Hepatocyte (in vitro differentiated cells): ENCODE measurements at regions not wholly inside any gene's neighbourhood (a gene's known extent, or its start where the extent isn't known, plus 50 kb on each side); places are given as distances from the start of the nearest gene placed in this dataset.

Source experiments
- DNase-seq: peaks from one replicate; pipeline ENCODE4 v3.0.0-alpha.2; 2016; ENCODE audit warnings: low spot score
- H2AFZ ChIP-seq: fragments of 200-600 bp; sonication (generic); 2 replicates; pipeline ENCODE4 v1.6.0; 2016; ENCODE audit warnings: antibody characterized with exemption, mild to moderate bottlenecking
- H3K27ac ChIP-seq: fragments of 200-600 bp; sonication (generic); 2 replicates; pipeline ENCODE4 v1.5.1; 2016; ENCODE audit warnings: mild to moderate bottlenecking
- H3K27me3 ChIP-seq: fragments of 200-600 bp; sonication (generic); 2 replicates; pipeline ENCODE4 v1.6.1; 2016
- H3K36me3 ChIP-seq: fragments of 200-600 bp; sonication (generic); replicated peaks from 2 replicates; pipeline ENCODE4 v1.5.1; 2016; ENCODE audit warnings: low read depth; ENCODE audit not compliant: insufficient read depth
- H3K4me1 ChIP-seq: fragments of 200-600 bp; sonication (generic); 2 replicates; pipeline ENCODE4 v1.5.1; 2016; ENCODE audit warnings: mild to moderate bottlenecking, moderate library complexity; ENCODE audit not compliant: insufficient read depth
- H3K4me2 ChIP-seq: fragments of 200-600 bp; sonication (generic); 2 replicates; pipeline ENCODE4 v1.6.0; 2016
- H3K4me3 ChIP-seq: fragments of 200-600 bp; sonication (generic); 2 replicates; pipeline ENCODE4 v1.5.1; 2016; ENCODE audit warnings: mild to moderate bottlenecking
- H3K79me2 ChIP-seq: fragments of 200-600 bp; sonication (generic); 2 replicates; pipeline ENCODE4 v1.6.0; 2017; ENCODE audit warnings: mild to moderate bottlenecking
- H3K9me2 ChIP-seq: fragments of 200-600 bp; sonication (generic); replicated peaks from 2 replicates; pipeline ENCODE4 v1.6.0; 2017; ENCODE audit warnings: mild to moderate bottlenecking; ENCODE audit not compliant: insufficient read depth
- H3K9me3 ChIP-seq: fragments of 200-600 bp; sonication (generic); 2 replicates; pipeline ENCODE4 v1.5.1; 2016; ENCODE audit warnings: low read depth, mild to moderate bottlenecking
- H4K20me1 ChIP-seq: fragments of 200-600 bp; sonication (generic); 2 replicates; pipeline ENCODE4 v1.6.0; 2016; ENCODE audit warnings: mild to moderate bottlenecking; ENCODE audit not compliant: insufficient read depth, poor library complexity, severe bottlenecking
- EZH2 ChIP-seq: fragments of 200-600 bp; sonication (generic); IDR thresholded peaks from 2 replicates; pipeline ENCODE4 v1.6.1; 2016; ENCODE audit warnings: antibody characterized with exemption, mild to moderate bottlenecking, borderline replicate concordance
- EZH2phosphoT487 ChIP-seq: fragments of 200-600 bp; sonication (generic); IDR thresholded peaks from one replicate; pipeline ENCODE4 v1.6.1; 2018; ENCODE audit warnings: antibody characterized with exemption, mild to moderate bottlenecking, low read depth, moderate library complexity; ENCODE audit not compliant: unreplicated experiment, severe bottlenecking
- WGBS: methylation state at CpG from one replicate; pipeline ENCODE4 v1.1.6; 2016; ENCODE audit warnings: low lambda C conversion rate; ENCODE audit errors: missing lambda C conversion rate; 5-methylcytosine and 5-hydroxymethylcytosine counted together
- TF ChIP-seq, protein P1 (sequence below): fragments of 200-600 bp; sonication (generic); IDR thresholded peaks from 2 replicates; pipeline ENCODE4 v1.5.1; 2016; ENCODE audit warnings: antibody characterized with exemption, mild to moderate bottlenecking; ENCODE audit not compliant: poor library complexity

GRCh38 chrX:141641138-141641537 lies 51.6 kb downstream of the SPANXA2 start:
- TF ChIP-seq, protein P1, sequence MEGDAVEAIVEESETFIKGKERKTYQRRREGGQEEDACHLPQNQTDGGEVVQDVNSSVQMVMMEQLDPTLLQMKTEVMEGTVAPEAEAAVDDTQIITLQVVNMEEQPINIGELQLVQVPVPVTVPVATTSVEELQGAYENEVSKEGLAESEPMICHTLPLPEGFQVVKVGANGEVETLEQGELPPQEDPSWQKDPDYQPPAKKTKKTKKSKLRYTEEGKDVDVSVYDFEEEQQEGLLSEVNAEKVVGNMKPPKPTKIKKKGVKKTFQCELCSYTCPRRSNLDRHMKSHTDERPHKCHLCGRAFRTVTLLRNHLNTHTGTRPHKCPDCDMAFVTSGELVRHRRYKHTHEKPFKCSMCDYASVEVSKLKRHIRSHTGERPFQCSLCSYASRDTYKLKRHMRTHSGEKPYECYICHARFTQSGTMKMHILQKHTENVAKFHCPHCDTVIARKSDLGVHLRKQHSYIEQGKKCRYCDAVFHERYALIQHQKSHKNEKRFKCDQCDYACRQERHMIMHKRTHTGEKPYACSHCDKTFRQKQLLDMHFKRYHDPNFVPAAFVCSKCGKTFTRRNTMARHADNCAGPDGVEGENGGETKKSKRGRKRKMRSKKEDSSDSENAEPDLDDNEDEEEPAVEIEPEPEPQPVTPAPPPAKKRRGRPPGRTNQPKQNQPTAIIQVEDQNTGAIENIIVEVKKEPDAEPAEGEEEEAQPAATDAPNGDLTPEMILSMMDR: no peak
- no peaks in the 10 kb centered on the region for H3K4me1 ChIP-seq
- 84% methylated on average over 6 of the region's 6 CpGs for WGBS
- no peaks in the 10 kb centered on the region for H3K79me2 ChIP-seq
- no peak overlapping the region for H3K4me2 ChIP-seq
- DNase-seq: no peak
- H3K36me3 ChIP-seq: no peaks in the 10 kb centered on the region
- H3K27ac ChIP-seq: no peak overlapping the region
- no peak overlapping the region for H2AFZ ChIP-seq
- H3K27me3 ChIP-seq: no peaks in the 10 kb centered on the region
- no peaks in the 10 kb centered on the region for H4K20me1 ChIP-seq
- no peak overlapping the region for H3K4me3 ChIP-seq
- H3K9me3 ChIP-seq: no peaks in the 10 kb centered on the region
- H3K9me2 ChIP-seq: no peaks in the 10 kb centered on the region

- TF ChIP-seq, protein P1: no peak
- TF ChIP-seq EZH2 (no peak), EZH2phosphoT487 (no peak)
- H3K27ac ChIP-seq: no peak overlapping the region
- peak overlapping the region; percentile 16 for H3K4me2 ChIP-seq
- H4K20me1 ChIP-seq: no peaks in the 10 kb centered on the region
- H3K4me1 ChIP-seq: no peaks in the 10 kb centered on the region
- no peak overlapping the region for H3K4me3 ChIP-seq
- 51% methylated on average over 3 of the region's 3 CpGs for WGBS
- no peaks in the 10 kb centered on the region for H3K79me2 ChIP-seq
- H3K9me3 ChIP-seq: no peaks in the 10 kb centered on the region
- no peaks in the 10 kb centered on the region for H3K27me3 ChIP-seq
- DNase-seq: no peak
- H2AFZ ChIP-seq: no peak overlapping the region
- no peaks in the 10 kb centered on the region for H3K9me2 ChIP-seq
- H3K36me3 ChIP-seq: no peaks in the 10 kb centered on the region
Observed at GRCh38 chrX:141642979-141643378, 53.5 kb downstream of the SPANXA2 start.
